ENCODE measurements at regions not wholly inside any gene's neighbourhood (a gene's known extent, or its start where the extent isn't known, plus 50 kb on each side); places are given as distances from the start of the nearest gene placed in this dataset.

GRCh38 chr17:12342609-12343435 is 322.1 kb downstream of the MAP2K4 start:
- no peak for TF ChIP-seq EZH2 (IDR thresholded peaks at IDR 0.05; ENCODE audit: low read length)
- TF ChIP-seq, protein P1, sequence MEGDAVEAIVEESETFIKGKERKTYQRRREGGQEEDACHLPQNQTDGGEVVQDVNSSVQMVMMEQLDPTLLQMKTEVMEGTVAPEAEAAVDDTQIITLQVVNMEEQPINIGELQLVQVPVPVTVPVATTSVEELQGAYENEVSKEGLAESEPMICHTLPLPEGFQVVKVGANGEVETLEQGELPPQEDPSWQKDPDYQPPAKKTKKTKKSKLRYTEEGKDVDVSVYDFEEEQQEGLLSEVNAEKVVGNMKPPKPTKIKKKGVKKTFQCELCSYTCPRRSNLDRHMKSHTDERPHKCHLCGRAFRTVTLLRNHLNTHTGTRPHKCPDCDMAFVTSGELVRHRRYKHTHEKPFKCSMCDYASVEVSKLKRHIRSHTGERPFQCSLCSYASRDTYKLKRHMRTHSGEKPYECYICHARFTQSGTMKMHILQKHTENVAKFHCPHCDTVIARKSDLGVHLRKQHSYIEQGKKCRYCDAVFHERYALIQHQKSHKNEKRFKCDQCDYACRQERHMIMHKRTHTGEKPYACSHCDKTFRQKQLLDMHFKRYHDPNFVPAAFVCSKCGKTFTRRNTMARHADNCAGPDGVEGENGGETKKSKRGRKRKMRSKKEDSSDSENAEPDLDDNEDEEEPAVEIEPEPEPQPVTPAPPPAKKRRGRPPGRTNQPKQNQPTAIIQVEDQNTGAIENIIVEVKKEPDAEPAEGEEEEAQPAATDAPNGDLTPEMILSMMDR (optimal IDR thresholded peaks at IDR 0.05 in 1 of 3, IDR thresholded peaks at IDR 0.05 in 1 of 3, conservative IDR thresholded peaks at IDR 0.05 in 1 of 3; ENCODE audit: extremely low read depth in 1 of 3, insufficient read depth in 2 of 3, low read length in 3 of 3) = peak; percentile 12 to 46 (median 42)
